22Rv1 (cell line): ENCODE measurements at regions not wholly inside any gene's neighbourhood (a gene's known extent, or its start where the extent isn't known, plus 50 kb on each side); places are given as distances from the start of the nearest gene placed in this dataset.

ENCODE experiments used
- ZFX ChIP-seq: fragments of 450-650 bp; IDR thresholded peaks from 2 replicates; pipeline ENCODE4 v1.6.1; 2017; ENCODE audit warnings: antibody characterized with exemption, borderline replicate concordance
- TF ChIP-seq, protein P1 (sequence below): fragments of 450-650 bp; IDR thresholded peaks from 2 replicates; pipeline ENCODE4 v1.5.1; 2017; ENCODE audit warnings: mild to moderate bottlenecking

DNA sequence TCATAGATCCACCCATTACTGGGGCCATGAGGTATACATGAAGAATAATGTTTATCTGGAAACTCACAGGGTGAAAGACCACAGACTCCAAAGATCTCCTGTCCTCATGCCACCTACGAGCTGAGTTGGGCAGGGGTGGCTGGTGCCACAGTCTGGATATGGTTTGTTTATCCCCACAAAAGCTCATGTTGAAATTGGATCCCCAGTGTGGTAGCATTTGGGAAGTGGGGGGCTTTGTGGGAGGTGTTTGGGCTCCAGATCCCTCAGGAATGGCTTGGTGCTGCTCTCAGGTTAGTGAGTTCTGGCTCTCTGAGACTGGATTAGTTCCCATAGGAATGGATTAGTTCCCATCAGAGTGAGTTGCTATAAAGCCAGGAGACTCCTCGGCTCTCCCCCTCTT lies 192.3 kb upstream of the FSCB start:
- TF ChIP-seq, protein P1, sequence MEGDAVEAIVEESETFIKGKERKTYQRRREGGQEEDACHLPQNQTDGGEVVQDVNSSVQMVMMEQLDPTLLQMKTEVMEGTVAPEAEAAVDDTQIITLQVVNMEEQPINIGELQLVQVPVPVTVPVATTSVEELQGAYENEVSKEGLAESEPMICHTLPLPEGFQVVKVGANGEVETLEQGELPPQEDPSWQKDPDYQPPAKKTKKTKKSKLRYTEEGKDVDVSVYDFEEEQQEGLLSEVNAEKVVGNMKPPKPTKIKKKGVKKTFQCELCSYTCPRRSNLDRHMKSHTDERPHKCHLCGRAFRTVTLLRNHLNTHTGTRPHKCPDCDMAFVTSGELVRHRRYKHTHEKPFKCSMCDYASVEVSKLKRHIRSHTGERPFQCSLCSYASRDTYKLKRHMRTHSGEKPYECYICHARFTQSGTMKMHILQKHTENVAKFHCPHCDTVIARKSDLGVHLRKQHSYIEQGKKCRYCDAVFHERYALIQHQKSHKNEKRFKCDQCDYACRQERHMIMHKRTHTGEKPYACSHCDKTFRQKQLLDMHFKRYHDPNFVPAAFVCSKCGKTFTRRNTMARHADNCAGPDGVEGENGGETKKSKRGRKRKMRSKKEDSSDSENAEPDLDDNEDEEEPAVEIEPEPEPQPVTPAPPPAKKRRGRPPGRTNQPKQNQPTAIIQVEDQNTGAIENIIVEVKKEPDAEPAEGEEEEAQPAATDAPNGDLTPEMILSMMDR, result no peak
- TF ChIP-seq ZFX, result no peak
